Vagina (tissue), 2 donors: ENCODE measurements at regions not wholly inside any gene's neighbourhood (a gene's known extent, or its start where the extent isn't known, plus 50 kb on each side); places are given as distances from the start of the nearest gene placed in this dataset.
"Not testable (repeated sequence)": the region's sequence is repeated elsewhere in the genome, so short reads cannot be mapped to it uniquely, and the experiment has no call there.

Source experiments
- DNase-seq, 2 donors: peaks; one replicate each; pipeline ENCODE4 v3.0.0-alpha.2; 2017; ENCODE audit errors: extremely low spot score in 2 of 2
- H3K27ac ChIP-seq: fragments of 200-600 bp; sonication (generic); one replicate; pipeline ENCODE4 v1.5.1; 2019
- H3K27me3 ChIP-seq: fragments of 200-600 bp; sonication (generic); one replicate; pipeline ENCODE4 v1.5.1; 2019
- H3K36me3 ChIP-seq, 2 donors: fragments of 200-600 bp; sonication (generic); one replicate each; pipeline ENCODE4 v1.5.1; 2017 to 2019
- H3K4me1 ChIP-seq: fragments of 200-600 bp; sonication (generic); one replicate; pipeline ENCODE4 v1.5.1; 2019
- H3K4me3 ChIP-seq, 2 donors: fragments of 200-600 bp; sonication (generic); 1 replicate in 1 of 2; 2 replicates in 1 of 2; pipeline ENCODE4 v1.5.1; 2016 to 2019
- H3K9me3 ChIP-seq: fragments of 200-600 bp; sonication (generic); one replicate; pipeline ENCODE4 v1.5.1; 2019
- POLR2A ChIP-seq, 2 donors: fragments of 450-650 bp; IDR thresholded peaks; one replicate each; pipeline ENCODE4 v1.6.1; 2017; ENCODE audit warnings: antibody characterized with exemption in 2 of 2, mild to moderate bottlenecking in 2 of 2, moderate library complexity in 2 of 2
- POLR2AphosphoS5 ChIP-seq, 2 donors: sonication (generic); formaldehyde crosslinking; IDR thresholded peaks; one replicate each; pipeline ENCODE4 v1.9.0; 2017; ENCODE audit warnings: antibody characterized with exemption in 2 of 2, mild to moderate bottlenecking in 2 of 2, low read depth in 1 of 2; ENCODE audit not compliant: insufficient read depth in 1 of 2
- intact Hi-C: fragments of 100-400 bp; cut with DNase I; formaldehyde crosslinking; loops from one replicate; pipeline ENCODE4 v1.15.1; 2023
- TF ChIP-seq, protein P1 (sequence below), 3 experiments: fragments of 450-650 bp in 2 of 3; fragments of 200-600 bp in 1 of 3; sonication (generic) in 1 of 3; IDR thresholded peaks; one replicate each; pipeline ENCODE4 v1.5.1; 2017 to 2019; ENCODE audit warnings: antibody characterized with exemption in 3 of 3, mild to moderate bottlenecking in 2 of 3, moderate library complexity in 2 of 3

DNA sequence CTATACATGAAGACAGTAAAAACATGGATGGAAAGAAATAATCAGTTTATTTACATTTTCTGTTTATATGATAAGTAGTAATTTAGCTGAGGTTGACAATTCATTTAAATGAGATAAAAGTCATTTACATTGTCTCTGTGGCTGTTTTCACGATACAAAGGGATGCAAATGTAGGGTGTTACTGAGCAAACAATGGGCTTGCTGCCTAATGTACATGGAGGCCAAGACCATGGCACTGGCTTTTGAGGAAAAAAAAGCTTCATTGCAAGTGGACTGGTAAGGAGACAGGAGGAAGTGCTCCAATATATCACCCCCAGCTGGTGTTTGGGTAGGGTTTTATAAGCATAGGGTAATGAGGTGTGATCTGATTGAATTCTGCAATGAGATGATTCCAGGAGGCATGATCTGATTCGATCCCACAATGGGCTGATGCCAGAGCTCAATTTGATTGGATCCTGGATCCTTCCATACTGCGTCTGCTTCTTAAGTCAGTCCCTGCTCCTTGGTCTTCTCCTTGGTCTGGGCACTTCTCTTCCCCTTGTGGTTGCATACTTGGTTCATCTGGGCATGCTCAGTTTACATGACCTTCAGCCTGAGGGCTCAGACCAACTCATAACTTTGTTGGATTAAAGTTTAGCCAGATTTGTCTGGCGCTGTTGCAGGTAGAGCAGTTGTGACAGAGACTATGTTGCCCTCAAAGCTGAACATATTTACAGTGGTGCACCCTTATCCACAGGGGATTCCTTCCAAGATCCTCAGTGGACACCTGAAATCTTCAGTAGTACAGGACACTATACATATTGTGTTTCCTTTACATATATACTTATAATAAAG is 181.2 kb downstream of the SPATA31A6 start:
- intact Hi-C loops, H3K4me1 ChIP-seq, H3K9me3 ChIP-seq, H3K36me3 ChIP-seq, H3K4me3 ChIP-seq, H3K27me3 ChIP-seq, DNase-seq, H3K27ac ChIP-seq: not testable (repeated sequence)

DNA sequence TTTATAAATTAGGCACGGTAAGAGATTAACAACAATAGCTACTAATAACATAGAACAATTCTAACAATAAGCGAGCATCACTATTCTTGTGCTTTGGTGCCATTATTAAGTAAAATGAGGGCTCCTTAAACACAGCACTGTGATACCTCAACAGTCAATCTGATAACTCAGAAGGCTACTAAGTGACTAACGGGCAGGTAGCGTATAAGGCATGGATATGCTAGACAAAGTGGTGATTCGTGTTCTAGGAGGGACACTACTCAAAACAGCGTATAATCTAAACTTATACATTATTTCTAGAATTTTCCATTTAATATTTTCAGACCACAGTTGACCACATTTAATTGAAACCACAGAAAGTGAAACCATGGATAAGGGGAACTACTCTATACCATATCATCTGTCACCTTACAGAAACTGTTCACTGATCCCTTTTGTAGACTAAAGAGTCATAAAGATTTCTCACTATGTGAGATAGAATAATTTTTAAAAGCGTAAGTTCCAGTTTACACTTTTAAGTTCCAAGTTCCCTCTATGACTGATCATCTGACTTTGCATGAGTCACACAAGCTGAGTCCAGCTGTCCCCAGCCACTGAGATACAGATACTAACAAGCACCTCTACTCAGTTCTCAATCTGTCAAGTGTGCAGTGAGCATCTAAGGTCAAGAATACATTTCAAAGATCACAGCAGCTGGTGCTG is 181.9 kb downstream of the SPATA31A6 start:
- H3K27me3 ChIP-seq, H3K4me1 ChIP-seq, intact Hi-C loops, H3K27ac ChIP-seq, H3K9me3 ChIP-seq, H3K36me3 ChIP-seq, H3K4me3 ChIP-seq, DNase-seq: not testable (repeated sequence)

DNA sequence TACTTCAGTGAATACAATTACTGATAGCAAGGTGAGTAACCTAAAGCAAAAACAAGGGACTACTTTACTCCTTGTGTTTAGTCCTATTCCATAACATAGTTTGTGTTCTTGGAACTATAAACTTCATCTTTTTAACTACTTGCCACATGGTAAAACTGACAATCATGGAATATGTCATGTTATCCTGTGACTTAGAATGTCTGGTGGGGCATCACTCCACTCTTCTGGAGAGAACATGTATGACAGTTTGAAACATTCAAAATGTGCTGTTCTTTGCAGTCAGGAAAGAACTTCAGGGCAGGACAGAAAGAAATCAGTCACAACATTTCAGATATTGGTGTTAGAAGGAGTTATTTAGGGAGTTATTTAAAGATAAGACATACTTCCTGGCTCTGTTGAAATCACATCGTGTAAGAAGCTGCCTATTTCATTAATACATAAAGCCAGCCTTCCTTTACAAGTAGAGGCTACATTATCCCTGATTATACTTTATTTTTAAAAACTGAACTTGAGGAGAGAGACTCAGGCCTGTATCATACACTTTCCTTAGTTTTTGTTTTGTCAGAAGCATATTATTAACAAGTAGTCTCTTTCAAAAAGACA is 184.9 kb downstream of the SPATA31A6 start:
- DNase-seq, H3K27me3 ChIP-seq, H3K4me3 ChIP-seq, H3K9me3 ChIP-seq, H3K4me1 ChIP-seq, intact Hi-C loops, H3K36me3 ChIP-seq, H3K27ac ChIP-seq: not testable (repeated sequence)

DNA sequence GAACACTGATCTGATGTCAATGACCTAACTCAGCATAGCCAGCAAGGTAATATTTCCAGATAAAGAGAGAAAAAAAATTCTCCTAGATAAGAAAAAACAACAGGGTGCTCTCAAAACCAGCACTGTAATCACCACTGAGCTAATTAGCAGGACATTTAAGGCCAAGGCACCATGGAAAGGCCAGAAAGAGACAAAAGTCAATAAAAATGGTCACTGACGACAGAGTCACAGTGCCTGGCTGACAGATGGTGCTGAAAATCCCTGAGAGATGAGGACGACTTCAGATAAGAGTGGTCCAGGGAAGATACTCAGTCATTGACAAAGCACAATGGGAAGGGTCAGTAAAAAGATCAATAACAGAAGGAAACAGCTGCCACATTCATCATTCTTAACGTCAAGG is 186.7 kb downstream of the SPATA31A6 start:
- DNase-seq, intact Hi-C loops, H3K4me3 ChIP-seq, H3K27ac ChIP-seq, H3K4me1 ChIP-seq, H3K36me3 ChIP-seq, H3K9me3 ChIP-seq, H3K27me3 ChIP-seq: not testable (repeated sequence)

DNA sequence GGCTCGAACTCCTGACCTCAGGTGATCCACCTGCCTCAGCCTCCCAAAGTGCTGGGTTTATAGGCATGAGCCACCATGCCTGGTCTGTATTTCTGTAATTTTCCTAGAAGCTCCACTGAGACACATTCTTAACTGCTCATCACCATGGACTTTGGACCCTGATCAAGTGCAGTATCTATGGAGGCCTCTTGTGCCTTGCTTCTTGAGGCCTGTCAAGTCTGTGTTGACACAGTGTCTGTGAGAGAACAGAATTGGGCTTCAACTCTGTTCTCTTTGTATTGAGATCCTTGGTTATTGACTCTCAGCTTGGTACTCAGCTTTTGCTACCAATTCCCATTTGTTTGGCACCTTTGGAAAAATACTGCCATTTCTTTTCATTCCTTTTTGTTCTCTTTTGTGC is 188.0 kb downstream of the SPATA31A6 start:
- H3K27ac ChIP-seq, H3K9me3 ChIP-seq, H3K4me3 ChIP-seq, H3K27me3 ChIP-seq, H3K4me1 ChIP-seq, DNase-seq, H3K36me3 ChIP-seq, intact Hi-C loops: not testable (repeated sequence)

DNA sequence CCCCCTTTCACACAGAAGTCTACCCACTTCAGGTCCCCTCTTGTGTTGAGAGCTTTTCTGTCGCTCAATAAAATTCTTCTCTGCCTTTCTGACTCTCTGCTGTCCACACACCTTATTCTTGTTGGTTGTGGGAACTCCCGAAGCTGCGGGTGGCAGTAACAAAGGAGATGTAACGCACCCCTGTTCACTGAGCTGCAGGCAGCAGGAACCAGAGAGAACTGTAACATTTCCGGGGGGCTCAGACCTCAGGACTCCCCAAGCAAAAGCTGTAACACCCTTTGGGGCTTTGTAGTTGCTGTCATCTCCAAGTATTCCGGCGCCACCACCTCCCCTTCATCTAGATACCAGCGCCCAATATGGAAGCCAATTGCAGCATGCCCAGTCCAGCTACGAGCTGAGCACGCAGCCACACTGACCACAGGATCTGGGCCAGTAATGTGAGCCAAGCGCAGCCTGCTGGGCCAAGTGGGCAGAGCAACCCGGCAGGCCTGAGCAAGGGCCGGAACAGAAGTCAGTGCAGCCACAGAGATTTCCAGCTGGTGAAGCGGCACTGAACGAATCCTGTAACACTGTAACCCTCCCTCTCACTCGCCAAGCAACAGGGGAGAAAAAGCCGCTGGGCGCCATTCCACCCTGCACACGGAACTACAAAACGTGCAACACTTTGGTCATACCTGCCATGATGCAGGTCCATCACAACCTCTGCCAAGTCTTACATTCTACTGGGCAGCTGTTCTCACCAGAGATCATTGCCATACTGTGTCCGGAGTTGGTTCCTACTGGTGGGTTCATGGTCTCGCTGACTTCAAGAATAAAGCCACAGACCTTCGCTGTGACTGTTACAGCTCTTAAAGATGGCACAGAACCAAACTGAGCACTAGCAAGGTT is 194.3 kb downstream of the SPATA31A6 start:
- H3K27me3 ChIP-seq, H3K4me3 ChIP-seq, H3K36me3 ChIP-seq, H3K4me1 ChIP-seq, intact Hi-C loops, H3K9me3 ChIP-seq, H3K27ac ChIP-seq: not testable (repeated sequence)
- peak in 1 of 2 donors; percentile 81 for DNase-seq

DNA sequence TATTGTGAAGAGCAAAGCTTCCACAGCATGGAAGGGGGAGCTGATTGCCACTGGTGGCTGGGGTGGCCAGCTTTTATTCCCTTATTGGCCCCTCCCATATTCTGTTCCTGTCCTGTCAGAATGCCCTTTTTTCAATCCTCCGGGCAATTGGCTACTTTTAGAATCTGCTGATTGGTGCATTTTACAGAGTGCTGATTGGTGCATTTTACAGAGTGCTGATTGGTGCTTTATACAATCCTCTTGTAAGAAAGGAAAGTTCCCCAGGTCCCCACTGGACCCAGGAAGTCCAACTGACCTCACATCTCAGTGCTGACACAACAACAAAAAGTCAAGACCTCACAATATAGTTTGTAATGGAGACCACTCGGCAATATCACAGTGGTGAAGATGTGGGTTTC is 195.0 kb downstream of the SPATA31A6 start:
- no peaks in the 10 kb centered on the region for H3K27me3 ChIP-seq
- H3K4me1 ChIP-seq = no peaks in the 10 kb centered on the region
- H3K4me3 ChIP-seq = no peak overlapping the region
- no peak overlapping the region for H3K27ac ChIP-seq
- DNase-seq = no peak
- H3K36me3 ChIP-seq = no peaks in the 10 kb centered on the region
- intact Hi-C loops = no loop called here
- TF ChIP-seq POLR2AphosphoS5 (IDR thresholded peaks at IDR 0.05; ENCODE audit: insufficient read depth in 1 of 2, low read depth in 1 of 2) (no peak), POLR2A (IDR thresholded peaks at IDR 0.05) (no peak)
- TF ChIP-seq, protein P1, sequence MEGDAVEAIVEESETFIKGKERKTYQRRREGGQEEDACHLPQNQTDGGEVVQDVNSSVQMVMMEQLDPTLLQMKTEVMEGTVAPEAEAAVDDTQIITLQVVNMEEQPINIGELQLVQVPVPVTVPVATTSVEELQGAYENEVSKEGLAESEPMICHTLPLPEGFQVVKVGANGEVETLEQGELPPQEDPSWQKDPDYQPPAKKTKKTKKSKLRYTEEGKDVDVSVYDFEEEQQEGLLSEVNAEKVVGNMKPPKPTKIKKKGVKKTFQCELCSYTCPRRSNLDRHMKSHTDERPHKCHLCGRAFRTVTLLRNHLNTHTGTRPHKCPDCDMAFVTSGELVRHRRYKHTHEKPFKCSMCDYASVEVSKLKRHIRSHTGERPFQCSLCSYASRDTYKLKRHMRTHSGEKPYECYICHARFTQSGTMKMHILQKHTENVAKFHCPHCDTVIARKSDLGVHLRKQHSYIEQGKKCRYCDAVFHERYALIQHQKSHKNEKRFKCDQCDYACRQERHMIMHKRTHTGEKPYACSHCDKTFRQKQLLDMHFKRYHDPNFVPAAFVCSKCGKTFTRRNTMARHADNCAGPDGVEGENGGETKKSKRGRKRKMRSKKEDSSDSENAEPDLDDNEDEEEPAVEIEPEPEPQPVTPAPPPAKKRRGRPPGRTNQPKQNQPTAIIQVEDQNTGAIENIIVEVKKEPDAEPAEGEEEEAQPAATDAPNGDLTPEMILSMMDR (IDR thresholded peaks at IDR 0.05) = no peak
- no peaks in the 10 kb centered on the region for H3K9me3 ChIP-seq

DNA sequence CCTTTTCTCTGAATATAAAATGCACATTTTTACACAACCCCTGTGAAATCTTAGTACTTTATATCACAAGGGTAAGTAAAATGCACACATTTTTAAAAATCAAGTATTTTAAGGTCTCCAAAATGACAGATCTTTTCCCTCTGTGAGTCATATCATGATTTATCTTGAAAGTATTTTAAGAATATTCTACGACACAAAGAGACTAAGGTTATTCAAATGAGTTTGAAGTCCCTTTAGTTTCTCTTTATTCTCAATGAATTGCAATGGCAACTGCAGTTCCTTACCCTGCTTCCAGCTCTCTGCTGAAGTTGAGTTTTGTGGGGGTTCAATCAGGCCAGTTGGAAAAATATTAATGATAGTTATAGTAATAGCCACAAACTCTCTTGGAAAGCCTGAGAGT is 196.1 kb downstream of the SPATA31A6 start:
- DNase-seq, H3K4me3 ChIP-seq, H3K27me3 ChIP-seq, H3K9me3 ChIP-seq, H3K36me3 ChIP-seq, H3K4me1 ChIP-seq, H3K27ac ChIP-seq, intact Hi-C loops: not testable (repeated sequence)

DNA sequence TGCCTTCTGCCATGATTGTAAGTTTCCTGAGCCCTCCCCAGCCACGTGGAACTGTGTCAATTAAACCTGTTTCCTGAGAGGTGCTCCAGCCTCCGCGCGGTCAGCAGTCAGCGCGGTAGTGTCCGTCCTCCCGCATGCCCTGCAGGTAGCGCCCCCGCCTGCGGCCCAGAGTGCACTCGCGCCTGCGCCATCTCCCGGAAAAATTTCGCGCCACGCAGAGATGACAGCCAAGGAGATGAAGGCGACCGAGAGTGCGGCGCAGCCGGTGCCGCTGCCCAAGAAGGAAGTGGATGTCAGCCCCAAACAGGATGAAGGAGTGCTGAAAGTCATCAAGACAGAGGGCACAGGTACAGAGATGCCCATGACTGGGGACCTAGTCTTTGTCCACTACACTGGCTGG is 201.1 kb downstream of the SPATA31A6 start:
- H3K27ac ChIP-seq, H3K36me3 ChIP-seq, H3K27me3 ChIP-seq, H3K4me1 ChIP-seq, H3K9me3 ChIP-seq, intact Hi-C loops, H3K4me3 ChIP-seq, DNase-seq: not testable (repeated sequence)

DNA sequence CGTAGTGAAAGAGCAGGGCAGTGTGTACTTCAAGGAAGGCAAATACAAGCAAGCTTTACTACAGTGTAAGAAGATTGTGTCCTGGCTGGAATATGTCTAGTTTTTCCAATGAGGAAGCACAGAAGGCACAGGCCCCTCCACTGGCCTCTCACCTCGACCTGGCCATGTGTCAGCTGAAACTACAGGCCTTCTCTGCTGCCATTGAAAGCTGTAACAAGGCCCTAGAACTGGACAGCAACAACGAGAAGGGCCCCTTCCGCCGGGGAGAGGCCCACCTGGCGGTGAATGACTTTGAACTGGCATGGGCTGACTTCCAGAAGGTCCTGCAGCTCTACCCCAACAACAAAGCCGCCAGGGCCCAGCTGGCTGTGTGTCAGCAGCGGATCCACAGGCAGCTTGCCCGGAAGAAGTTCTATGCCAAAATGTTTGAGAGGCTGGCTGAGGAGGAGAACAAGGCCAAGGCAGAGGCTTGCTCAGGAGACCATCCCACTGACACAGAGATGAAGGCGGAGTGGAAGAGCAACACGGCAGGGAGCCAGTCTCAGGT is 202.2 kb downstream of the SPATA31A6 start:
- H3K4me3 ChIP-seq, intact Hi-C loops, H3K9me3 ChIP-seq, H3K36me3 ChIP-seq, H3K27ac ChIP-seq, H3K27me3 ChIP-seq, H3K4me1 ChIP-seq: not testable (repeated sequence)
- peak in 1 of 2 donors; percentile 85 for DNase-seq
